ENCODE measurements at regions not wholly inside any gene's neighbourhood (a gene's known extent, or its start where the extent isn't known, plus 50 kb on each side); places are given as distances from the start of the nearest gene placed in this dataset.

DNA sequence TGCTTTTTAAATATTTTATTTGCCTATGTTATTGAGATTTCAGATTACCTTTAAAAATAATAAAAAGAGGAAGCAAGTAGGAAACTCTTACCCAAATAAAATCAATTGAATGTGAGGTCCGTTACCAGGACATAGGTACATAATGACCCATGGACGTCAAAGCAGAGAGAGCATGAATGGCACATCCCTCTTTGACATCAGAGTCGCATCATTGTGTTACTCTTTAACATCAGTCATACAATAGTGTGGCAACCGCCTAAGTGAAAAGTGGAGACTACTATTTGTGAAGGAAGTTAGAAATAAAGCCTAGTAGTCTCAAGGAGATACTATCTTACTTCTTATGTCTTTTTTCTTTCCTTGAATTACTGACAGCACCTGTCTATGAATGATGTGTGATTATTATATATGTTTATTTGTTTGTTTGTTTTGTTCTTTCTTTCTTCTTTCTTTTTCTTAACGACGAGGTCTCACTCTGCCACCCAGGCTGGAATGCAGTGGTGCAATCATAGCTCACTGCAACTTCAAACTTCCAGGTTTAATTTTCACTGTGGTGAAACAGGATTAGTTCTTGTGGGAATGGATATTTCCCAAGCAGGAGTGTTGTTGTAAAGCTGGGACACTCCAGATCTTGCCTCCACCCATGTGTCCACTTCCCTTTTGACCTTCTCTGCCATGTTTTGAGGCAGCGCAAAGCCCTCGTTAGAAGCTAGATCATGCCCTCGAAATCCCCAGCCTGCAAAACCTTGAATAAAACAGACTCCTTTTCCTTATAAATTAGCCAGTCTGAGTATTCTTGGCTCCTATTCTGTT lies 407.2 kb upstream of the NETO1 start:
- Histone ChIP-seq H3K27ac (no peak overlapping the region), H3K4me1 (no peaks in the 10 kb centered on the region), H3K27me3 (no peaks in the 10 kb centered on the region), H3K36me3 (no peaks in the 10 kb centered on the region), H3K4me3 (no peak overlapping the region), H3K9me3 (peaks cover 0 to 2% (median 0%) of the 10 kb centered on the region in 4 donors)
- intact Hi-C loops (cut with DNase I) = no loop called here
- no peak for TF ChIP-seq EP300 (IDR thresholded peaks at IDR 0.05)
- no peak for TF ChIP-seq POLR2A (IDR thresholded peaks at IDR 0.05)
- DNase-seq = no peak
- WGBS, 2 donors = 78 to 91% methylated on average over 9 of the region's 9 CpGs

DNA sequence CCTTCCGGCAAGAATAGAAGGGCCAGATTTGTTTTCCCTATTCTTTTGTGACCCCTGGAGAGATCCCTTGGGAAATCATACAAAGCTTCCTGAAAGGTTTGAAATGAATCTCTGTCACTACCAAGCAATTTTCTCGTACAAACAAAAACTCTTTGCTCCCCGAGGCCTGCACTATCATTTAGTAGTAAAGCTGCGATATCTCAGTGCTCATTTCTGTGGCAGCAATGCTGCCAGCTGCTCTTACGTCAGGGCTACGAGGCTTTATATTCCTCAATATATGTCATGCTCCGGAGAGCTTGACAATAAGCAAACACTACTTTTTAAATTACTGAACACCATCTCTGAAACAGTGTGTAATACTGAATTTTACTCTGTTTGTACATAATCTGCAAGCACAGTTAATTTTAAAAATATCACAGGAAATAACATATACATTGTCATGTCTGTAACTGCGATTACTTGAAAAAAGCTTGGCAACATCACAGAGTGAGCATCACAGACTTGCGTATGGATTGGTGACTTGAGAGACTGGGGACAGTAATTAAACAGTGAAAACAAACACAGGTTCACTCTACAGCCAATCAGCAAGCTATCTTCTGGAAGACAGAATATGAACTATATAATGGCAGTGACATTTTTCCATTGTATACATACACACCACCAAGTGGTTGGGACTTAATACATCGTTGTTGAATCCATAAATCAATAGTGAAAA lies 403.3 kb upstream of the NETO1 start:
- H3K27ac ChIP-seq = no peak overlapping the region
- no peaks in the 10 kb centered on the region for H3K4me1 ChIP-seq
- H3K4me3 ChIP-seq = no peak overlapping the region
- intact Hi-C loops (cut with DNase I) = no loop called here
- no peak for DNase-seq
- no peaks in the 10 kb centered on the region for H3K36me3 ChIP-seq
- no peaks in the 10 kb centered on the region for H3K9me3 ChIP-seq
- 71 to 73% methylated on average over 10 of the region's 10 CpGs for WGBS, 2 donors
- TF ChIP-seq EP300 (IDR thresholded peaks at IDR 0.05) (no peak), POLR2AphosphoS5 (IDR thresholded peaks at IDR 0.05) (no peak), POLR2A (IDR thresholded peaks at IDR 0.05) (no peak)
- TF ChIP-seq, protein P1, sequence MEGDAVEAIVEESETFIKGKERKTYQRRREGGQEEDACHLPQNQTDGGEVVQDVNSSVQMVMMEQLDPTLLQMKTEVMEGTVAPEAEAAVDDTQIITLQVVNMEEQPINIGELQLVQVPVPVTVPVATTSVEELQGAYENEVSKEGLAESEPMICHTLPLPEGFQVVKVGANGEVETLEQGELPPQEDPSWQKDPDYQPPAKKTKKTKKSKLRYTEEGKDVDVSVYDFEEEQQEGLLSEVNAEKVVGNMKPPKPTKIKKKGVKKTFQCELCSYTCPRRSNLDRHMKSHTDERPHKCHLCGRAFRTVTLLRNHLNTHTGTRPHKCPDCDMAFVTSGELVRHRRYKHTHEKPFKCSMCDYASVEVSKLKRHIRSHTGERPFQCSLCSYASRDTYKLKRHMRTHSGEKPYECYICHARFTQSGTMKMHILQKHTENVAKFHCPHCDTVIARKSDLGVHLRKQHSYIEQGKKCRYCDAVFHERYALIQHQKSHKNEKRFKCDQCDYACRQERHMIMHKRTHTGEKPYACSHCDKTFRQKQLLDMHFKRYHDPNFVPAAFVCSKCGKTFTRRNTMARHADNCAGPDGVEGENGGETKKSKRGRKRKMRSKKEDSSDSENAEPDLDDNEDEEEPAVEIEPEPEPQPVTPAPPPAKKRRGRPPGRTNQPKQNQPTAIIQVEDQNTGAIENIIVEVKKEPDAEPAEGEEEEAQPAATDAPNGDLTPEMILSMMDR (IDR thresholded peaks at IDR 0.05) = no peak
- H3K27me3 ChIP-seq = no peaks in the 10 kb centered on the region

DNA sequence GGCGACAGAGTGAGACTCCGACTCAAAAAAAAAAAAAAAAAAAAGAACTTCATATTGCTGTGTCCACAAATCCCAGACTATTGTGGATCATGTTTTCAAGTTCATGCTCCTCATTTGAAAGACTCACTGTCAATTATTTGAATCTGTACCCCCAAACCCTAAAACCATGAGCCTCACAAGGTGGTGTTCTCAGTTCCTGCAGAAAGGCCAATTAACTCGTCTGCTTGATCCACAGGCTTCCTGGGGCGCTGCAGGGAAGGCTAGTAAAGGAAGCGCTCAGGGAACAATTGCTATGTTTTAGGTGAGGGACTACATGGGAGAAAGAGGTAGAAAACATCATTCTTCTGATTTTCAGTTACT lies 396.8 kb upstream of the NETO1 start:
- H3K4me1 ChIP-seq = no peaks in the 10 kb centered on the region
- H3K27ac ChIP-seq = no peak overlapping the region
- H3K27me3 ChIP-seq = no peaks in the 10 kb centered on the region
- intact Hi-C loops (cut with DNase I) = no loop called here
- H3K9me3 ChIP-seq = no peaks in the 10 kb centered on the region
- TF ChIP-seq POLR2A (IDR thresholded peaks at IDR 0.05) (no peak), EP300 (IDR thresholded peaks at IDR 0.05) (no peak), POLR2AphosphoS5 (IDR thresholded peaks at IDR 0.05) (no peak)
- TF ChIP-seq, protein P1 (IDR thresholded peaks at IDR 0.05) = no peak
- H3K4me3 ChIP-seq = no peak overlapping the region
- no peak for DNase-seq
- WGBS, 2 donors = 71 to 74% methylated on average over 5 of the region's 5 CpGs
- H3K36me3 ChIP-seq = no peaks in the 10 kb centered on the region

DNA sequence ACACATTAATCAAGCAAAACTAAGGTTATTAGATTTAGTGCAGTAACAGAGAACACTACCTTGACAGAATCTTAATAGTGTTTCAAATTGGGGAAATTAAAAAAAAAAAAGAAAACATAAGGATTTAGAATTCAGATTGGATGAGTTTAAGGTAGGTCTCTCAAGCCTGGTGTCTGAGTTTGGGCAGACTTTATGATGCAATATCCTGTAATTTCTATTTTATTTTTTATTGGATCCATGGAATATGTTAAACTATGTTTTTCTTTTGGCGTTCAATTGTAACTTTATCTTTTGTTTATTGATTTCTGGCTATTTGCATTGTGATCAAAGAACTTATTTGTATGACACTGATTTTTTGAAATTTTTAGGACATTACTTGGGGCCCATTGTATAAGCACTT lies 394.1 kb upstream of the NETO1 start:
- intact Hi-C loops (cut with DNase I) = no loop called here
- TF ChIP-seq, protein P1 (IDR thresholded peaks at IDR 0.05) = no peak
- no peak for TF ChIP-seq POLR2A (IDR thresholded peaks at IDR 0.05)
- TF ChIP-seq EP300 (IDR thresholded peaks at IDR 0.05) = no peak
- no peak for TF ChIP-seq POLR2AphosphoS5 (IDR thresholded peaks at IDR 0.05)
- no peak for DNase-seq
- Histone ChIP-seq H3K36me3 (no peaks in the 10 kb centered on the region), H3K4me3 (no peak overlapping the region), H3K9me3 (no peaks in the 10 kb centered on the region), H3K27me3 (no peaks in the 10 kb centered on the region), H3K4me1 (no peaks in the 10 kb centered on the region), H3K27ac (no peak overlapping the region)
- WGBS, 2 donors = 68 to 88% methylated on average over 1 of the region's 1 CpG

DNA sequence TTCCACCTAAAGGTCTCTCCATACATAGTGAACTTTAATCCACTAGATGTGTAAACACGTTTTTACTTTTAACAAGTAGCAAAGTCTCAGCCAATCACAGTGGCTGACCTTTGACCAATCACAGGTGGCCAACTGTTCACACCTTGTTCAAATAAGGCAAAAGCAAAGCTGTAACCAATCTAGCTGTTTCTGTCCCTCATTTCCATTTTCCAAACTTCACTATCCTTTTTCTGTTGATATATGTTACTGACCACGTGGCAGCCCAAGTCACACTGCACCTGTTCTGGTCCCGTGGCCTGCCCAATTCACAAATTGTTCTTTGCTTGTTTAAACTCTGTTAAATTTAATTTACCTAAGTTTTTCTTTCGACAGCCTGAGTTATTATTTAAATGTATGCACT lies 393.5 kb upstream of the NETO1 start:
- no peak overlapping the region for H3K27ac ChIP-seq
- TF ChIP-seq POLR2A (IDR thresholded peaks at IDR 0.05) (no peak), EP300 (IDR thresholded peaks at IDR 0.05) (no peak), POLR2AphosphoS5 (IDR thresholded peaks at IDR 0.05) (no peak)
- TF ChIP-seq, protein P1 (IDR thresholded peaks at IDR 0.05) = no peak
- H3K27me3 ChIP-seq = no peaks in the 10 kb centered on the region
- no peaks in the 10 kb centered on the region for H3K4me1 ChIP-seq
- intact Hi-C loops (cut with DNase I) = no loop called here
- no peaks in the 10 kb centered on the region for H3K9me3 ChIP-seq
- 41 to 74% methylated on average over 4 of the region's 4 CpGs for WGBS, 2 donors
- no peaks in the 10 kb centered on the region for H3K36me3 ChIP-seq
- no peak overlapping the region for H3K4me3 ChIP-seq
- no peak for DNase-seq
